ENCODE measurements at regions not wholly inside any gene's neighbourhood (a gene's known extent, or its start where the extent isn't known, plus 50 kb on each side); places are given as distances from the start of the nearest gene placed in this dataset.

GRCh38 chr13:65154661-65155447 lies 2075.3 kb downstream of the PCDH9 start:
- DNase-seq (ENCODE audit: low read depth), result no peak
- H3K4me3 ChIP-seq (ENCODE audit: low read depth, low read length), result no peak overlapping the region
- TF ChIP-seq CTCF (conservative IDR thresholded peaks at IDR 0.05; ENCODE audit: low read depth, low read length), result no peak

- H3K4me3 ChIP-seq (ENCODE audit: low read depth, low read length), result no peak overlapping the region
- no peak for TF ChIP-seq CTCF (conservative IDR thresholded peaks at IDR 0.05; ENCODE audit: low read depth, low read length)
- no peak for DNase-seq (ENCODE audit: low read depth)
Observed at GRCh38 chr13:65149687-65150086, 2080.4 kb downstream of the PCDH9 start.

GRCh38 chr13:65143920-65144319 lies 2086.2 kb downstream of the PCDH9 start:
- no peak for TF ChIP-seq CTCF (conservative IDR thresholded peaks at IDR 0.05; ENCODE audit: low read depth, low read length)
- DNase-seq (ENCODE audit: low read depth), result no peak

GRCh38 chr13:65133094-65133493 lies 2097.0 kb downstream of the PCDH9 start:
- TF ChIP-seq CTCF (conservative IDR thresholded peaks at IDR 0.05; ENCODE audit: low read depth, low read length), result no peak
- no peak overlapping the region for H3K4me3 ChIP-seq (ENCODE audit: low read depth, low read length)
- DNase-seq (ENCODE audit: low read depth), result no peak

More at GRCh38 chr13:65143920-65144319, 2086.2 kb downstream of the PCDH9 start:
- no peak overlapping the region for H3K4me3 ChIP-seq (ENCODE audit: low read depth, low read length)

- no peak for TF ChIP-seq CTCF (conservative IDR thresholded peaks at IDR 0.05; ENCODE audit: low read depth, low read length)
- no peak for DNase-seq (ENCODE audit: low read depth)
- H3K4me3 ChIP-seq (ENCODE audit: low read depth, low read length), result no peak overlapping the region
Observed at GRCh38 chr13:65125236-65125635, 2104.9 kb downstream of the PCDH9 start.

- no peak for TF ChIP-seq CTCF (conservative IDR thresholded peaks at IDR 0.05; ENCODE audit: low read depth, low read length)
- DNase-seq (ENCODE audit: low read depth), result no peak
- H3K4me3 ChIP-seq (ENCODE audit: low read depth, low read length), result no peak overlapping the region
Observed at GRCh38 chr13:65112531-65112941, 2117.6 kb downstream of the PCDH9 start.

GRCh38 chr13:65112123-65112522 lies 2118.0 kb downstream of the PCDH9 start:
- no peak for DNase-seq (ENCODE audit: low read depth)
- H3K4me3 ChIP-seq (ENCODE audit: low read depth, low read length), result no peak overlapping the region
- no peak for TF ChIP-seq CTCF (conservative IDR thresholded peaks at IDR 0.05; ENCODE audit: low read depth, low read length)
